Activated B cell treated with CpG ODN at 0.5 μM for 24 hours (primary cell): ENCODE measurements at regions not wholly inside any gene's neighbourhood (a gene's known extent, or its start where the extent isn't known, plus 50 kb on each side); places are given as distances from the start of the nearest gene placed in this dataset.

Source experiments
- ATAC-seq: fragments of 200-7000 bp; cut with Tn5 transposase; one replicate; pipeline ENCODE4 v1.10.0; 2021; ENCODE audit warnings: low read depth, mild to moderate bottlenecking, moderate library complexity
- CTCF ChIA-PET: fragments of 350-600 bp; sonication (Branson Sonifier 250); formaldehyde crosslinking; loops from one replicate; lab custom pipeline; 2021; ENCODE audit warnings: antibody characterized with exemption; lab: Charles Lee
- POLR2A ChIA-PET: fragments of 350-600 bp; sonication (Branson Sonifier 250); formaldehyde crosslinking; loops from one replicate; lab custom pipeline; 2021; ENCODE audit warnings: antibody characterized with exemption; lab: Charles Lee
- DNase-seq: peaks from one replicate; pipeline ENCODE4 v3.0.0; 2022
- H3K27ac Mint-ChIP-seq: one replicate; pipeline ENCODE4 v1.8.0; 2020; ENCODE audit warnings: mixed read lengths
- H3K27me3 Mint-ChIP-seq: one replicate; pipeline ENCODE4 v1.8.0; 2021; ENCODE audit warnings: mixed read lengths
- H3K36me3 Mint-ChIP-seq: one replicate; pipeline ENCODE4 v1.8.0; 2021; ENCODE audit warnings: low read depth, mixed read lengths
- H3K4me1 Mint-ChIP-seq: one replicate; pipeline ENCODE4 v1.8.0; 2021; ENCODE audit warnings: mixed read lengths
- H3K4me3 Mint-ChIP-seq: one replicate; pipeline ENCODE4 v1.8.0; 2020; ENCODE audit warnings: mild to moderate bottlenecking, mixed read lengths
- H3K9me3 Mint-ChIP-seq: one replicate; pipeline ENCODE4 v1.8.0; 2020; ENCODE audit warnings: mixed read lengths
- intact Hi-C: fragments of 100-400 bp; cut with micrococcal nuclease; formaldehyde crosslinking; loops from one replicate; pipeline ENCODE4 v1.15.1; 2024
- TF ChIP-seq, protein P1 (sequence below): fragments of 200-600 bp; IDR thresholded peaks from one replicate; pipeline ENCODE4 v1.8.0; 2022; ENCODE audit warnings: antibody characterized with exemption, mild to moderate bottlenecking

- Mint-ChIP-seq H3K27ac (no peak overlapping the region), H3K9me3 (peaks cover 2% of the 10 kb centered on the region), H3K27me3 (no peaks in the 10 kb centered on the region), H3K4me3 (no peak overlapping the region), H3K4me1 (no peaks in the 10 kb centered on the region), H3K36me3 (no peaks in the 10 kb centered on the region)
- DNase-seq = no peak
- TF ChIP-seq, protein P1, sequence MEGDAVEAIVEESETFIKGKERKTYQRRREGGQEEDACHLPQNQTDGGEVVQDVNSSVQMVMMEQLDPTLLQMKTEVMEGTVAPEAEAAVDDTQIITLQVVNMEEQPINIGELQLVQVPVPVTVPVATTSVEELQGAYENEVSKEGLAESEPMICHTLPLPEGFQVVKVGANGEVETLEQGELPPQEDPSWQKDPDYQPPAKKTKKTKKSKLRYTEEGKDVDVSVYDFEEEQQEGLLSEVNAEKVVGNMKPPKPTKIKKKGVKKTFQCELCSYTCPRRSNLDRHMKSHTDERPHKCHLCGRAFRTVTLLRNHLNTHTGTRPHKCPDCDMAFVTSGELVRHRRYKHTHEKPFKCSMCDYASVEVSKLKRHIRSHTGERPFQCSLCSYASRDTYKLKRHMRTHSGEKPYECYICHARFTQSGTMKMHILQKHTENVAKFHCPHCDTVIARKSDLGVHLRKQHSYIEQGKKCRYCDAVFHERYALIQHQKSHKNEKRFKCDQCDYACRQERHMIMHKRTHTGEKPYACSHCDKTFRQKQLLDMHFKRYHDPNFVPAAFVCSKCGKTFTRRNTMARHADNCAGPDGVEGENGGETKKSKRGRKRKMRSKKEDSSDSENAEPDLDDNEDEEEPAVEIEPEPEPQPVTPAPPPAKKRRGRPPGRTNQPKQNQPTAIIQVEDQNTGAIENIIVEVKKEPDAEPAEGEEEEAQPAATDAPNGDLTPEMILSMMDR = no peak
- intact Hi-C loops = no loop called here
- no peak for ATAC-seq
- POLR2A ChIA-PET = no interaction called here
- CTCF ChIA-PET = no interaction called here
These were observed 1250.1 kb downstream of the NLGN4X start for GRCh38 chrX:4978613-4979012.

GRCh38 chrX:4971646-4972045 is 1257.0 kb downstream of the NLGN4X start:
- H3K4me1 Mint-ChIP-seq = no peaks in the 10 kb centered on the region

GRCh38 chrX:4964112-4964511 is 1250.7 kb upstream of the PRKX start:
- DNase-seq = no peak
- Mint-ChIP-seq H3K9me3 (no peaks in the 10 kb centered on the region), H3K27me3 (no peaks in the 10 kb centered on the region), H3K27ac (no peak overlapping the region), H3K4me1 (no peaks in the 10 kb centered on the region), H3K4me3 (no peak overlapping the region), H3K36me3 (no peaks in the 10 kb centered on the region)
- ChIA-PET POLR2A (no interaction called here), CTCF (no interaction called here)
- TF ChIP-seq, protein P1 = no peak
- intact Hi-C loops = no loop called here
- no peak for ATAC-seq

More at GRCh38 chrX:4971646-4972045, 1257.0 kb downstream of the NLGN4X start:
- DNase-seq = no peak
- TF ChIP-seq, protein P1 = no peak
- no peak for ATAC-seq
- ChIA-PET CTCF (no interaction called here), POLR2A (no interaction called here)
- H3K27ac Mint-ChIP-seq = no peak overlapping the region
- no peaks in the 10 kb centered on the region for H3K36me3 Mint-ChIP-seq
- no peaks in the 10 kb centered on the region for H3K27me3 Mint-ChIP-seq
- peaks cover 2% of the 10 kb centered on the region for H3K9me3 Mint-ChIP-seq
- H3K4me3 Mint-ChIP-seq = no peak overlapping the region
- intact Hi-C loops = no loop called here

DNA sequence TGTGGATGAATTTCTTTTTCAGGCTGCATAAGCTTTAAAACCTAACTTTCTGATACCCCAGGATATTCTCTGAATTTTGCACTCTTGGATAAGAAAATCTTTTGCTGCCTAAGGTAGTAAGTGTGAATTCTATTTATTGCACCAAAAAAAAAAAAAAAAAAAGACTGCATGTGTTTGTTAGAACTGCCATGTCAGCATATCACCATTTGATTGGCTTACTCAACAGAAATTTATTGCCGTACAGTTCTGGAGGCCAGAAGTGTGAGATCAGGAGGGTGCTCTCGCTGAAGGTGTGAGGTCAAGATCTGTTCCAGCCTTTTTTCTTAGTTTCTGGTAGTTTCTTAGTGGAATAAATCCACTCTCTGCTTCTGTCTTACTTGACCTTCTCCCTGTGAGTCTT is 1250.0 kb upstream of the PRKX start:
- Mint-ChIP-seq H3K4me3 (no peak overlapping the region), H3K36me3 (no peaks in the 10 kb centered on the region), H3K9me3 (no peaks in the 10 kb centered on the region), H3K4me1 (no peaks in the 10 kb centered on the region), H3K27ac (no peak overlapping the region), H3K27me3 (no peaks in the 10 kb centered on the region)
- ChIA-PET POLR2A (no interaction called here), CTCF (no interaction called here)
- DNase-seq (no peak), ATAC-seq (no peak)
- TF ChIP-seq, protein P1 = no peak
- intact Hi-C loops = no loop called here

DNA sequence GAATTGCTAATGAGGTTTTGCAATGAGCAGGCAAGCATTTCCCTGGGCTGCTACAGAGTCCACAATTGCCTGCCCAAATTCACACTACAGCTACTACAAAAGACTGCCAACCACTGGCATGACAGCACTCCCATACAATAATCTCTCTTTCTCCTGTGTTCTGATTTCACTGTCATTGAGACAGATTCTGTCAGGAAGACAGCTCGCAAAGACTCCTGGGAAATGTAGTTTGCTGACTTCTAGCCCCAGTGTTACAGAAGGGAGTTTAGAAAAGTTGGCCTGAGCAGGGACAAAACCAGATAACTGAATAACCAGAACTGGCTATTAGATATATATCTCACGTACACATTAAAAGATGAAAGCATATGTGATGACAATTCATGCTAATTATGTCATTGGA is 1231.3 kb upstream of the PRKX start:
- intact Hi-C loops = no loop called here
- ChIA-PET POLR2A (no interaction called here), CTCF (no interaction called here)
- no peak overlapping the region for H3K27ac Mint-ChIP-seq
- no peaks in the 10 kb centered on the region for H3K9me3 Mint-ChIP-seq
- no peak for DNase-seq
- ATAC-seq = no peak
- H3K4me1 Mint-ChIP-seq = no peaks in the 10 kb centered on the region
- no peaks in the 10 kb centered on the region for H3K36me3 Mint-ChIP-seq
- TF ChIP-seq, protein P1 = no peak
- H3K4me3 Mint-ChIP-seq = no peak overlapping the region
- H3K27me3 Mint-ChIP-seq = no peaks in the 10 kb centered on the region
